Liver (tissue), 8 donors: ENCODE measurements at regions not wholly inside any gene's neighbourhood (a gene's known extent, or its start where the extent isn't known, plus 50 kb on each side); places are given as distances from the start of the nearest gene placed in this dataset.

Experiments
- DNase-seq: peaks from one replicate; pipeline ENCODE4 v3.0.0-alpha.2; 2017; ENCODE audit warnings: low spot score
- H3K27ac ChIP-seq, 2 donors: one replicate each; pipeline ENCODE4 v1.7.0; 2013; ENCODE audit warnings: inconsistent platforms in 2 of 2, low read length in 2 of 2, control low read depth in 1 of 2, low read depth in 1 of 2, mild to moderate bottlenecking in 1 of 2
- H3K27me3 ChIP-seq, 4 donors: one replicate each; pipeline versions ENCODE4 v1.6.1 to v1.7.0; 2013; ENCODE audit warnings: low read length in 3 of 4, inconsistent platforms in 1 of 4, mild to moderate bottlenecking in 1 of 4, moderate library complexity in 1 of 4; ENCODE audit not compliant: control insufficient read depth in 4 of 4, insufficient read depth in 4 of 4
- H3K36me3 ChIP-seq, 4 donors: one replicate each; pipeline versions ENCODE4 v1.6.1 to v1.7.0; 2013; ENCODE audit warnings: low read length in 3 of 4, mild to moderate bottlenecking in 3 of 4, low read depth in 1 of 4, moderate library complexity in 1 of 4; ENCODE audit not compliant: control insufficient read depth in 4 of 4, insufficient read depth in 3 of 4
- H3K4me1 ChIP-seq, 4 donors: one replicate each; pipeline versions ENCODE4 v1.6.1 to v1.7.0; 2013; ENCODE audit warnings: low read length in 3 of 4, mild to moderate bottlenecking in 3 of 4, moderate library complexity in 1 of 4; ENCODE audit not compliant: control insufficient read depth in 4 of 4, insufficient read depth in 4 of 4
- H3K4me3 ChIP-seq, 3 donors: one replicate each; pipeline versions ENCODE4 v1.6.1 to v1.7.0; 2013; ENCODE audit warnings: low read length in 3 of 3, control low read depth in 1 of 3, low read depth in 1 of 3, mild to moderate bottlenecking in 1 of 3
- H3K9ac ChIP-seq, 2 donors: one replicate each; pipeline ENCODE4 v1.7.0; 2013; ENCODE audit warnings: low read length in 2 of 2, mild to moderate bottlenecking in 2 of 2, moderate library complexity in 2 of 2, control low read depth in 1 of 2, low read depth in 1 of 2
- H3K9me3 ChIP-seq, 4 donors: one replicate each; pipeline versions ENCODE4 v1.6.1 to v1.7.0; 2013; ENCODE audit warnings: low read length in 3 of 4; ENCODE audit not compliant: control insufficient read depth in 4 of 4
- ATF3 ChIP-seq: IDR thresholded peaks from 2 replicates; pipeline ENCODE4 v1.6.1; 2016; ENCODE audit warnings: antibody characterized with exemption
- CTCF ChIP-seq: fragments of 150-350 bp; IDR thresholded peaks from 2 replicates; pipeline ENCODE4 v1.5.1; 2017; ENCODE audit warnings: improper control_type of control experiment, low read depth, low read length; ENCODE audit not compliant: missing input control
- EGR1 ChIP-seq, 2 donors: IDR thresholded peaks; 2 replicates each; pipeline ENCODE4 v1.6.1; 2016 to 2018; ENCODE audit warnings: antibody characterized with exemption in 2 of 2, low read depth in 2 of 2
- FOXA1 ChIP-seq: IDR thresholded peaks from 2 replicates; pipeline ENCODE4 v1.6.1; 2016; ENCODE audit warnings: antibody characterized with exemption
- FOXA2 ChIP-seq: IDR thresholded peaks from 2 replicates; pipeline ENCODE4 v1.6.1; 2016; ENCODE audit warnings: antibody characterized with exemption
- GABPA ChIP-seq, 2 donors: IDR thresholded peaks in 1 of 2; conservative IDR thresholded peaks in 1 of 2; 2 replicates each; pipeline ENCODE4 v1.6.1; 2016; ENCODE audit warnings: antibody characterized with exemption in 2 of 2, mild to moderate bottlenecking in 1 of 2, moderate library complexity in 1 of 2
- HNF4A ChIP-seq, 2 donors: conservative IDR thresholded peaks; 2 replicates each; pipeline ENCODE4 v1.6.1; 2016; ENCODE audit warnings: antibody characterized with exemption in 2 of 2, mild to moderate bottlenecking in 2 of 2
- HNF4G ChIP-seq: IDR thresholded peaks from 2 replicates; pipeline ENCODE4 v1.6.1; 2016; ENCODE audit warnings: antibody characterized with exemption
- JUND ChIP-seq, 2 donors: IDR thresholded peaks; 2 replicates each; pipeline ENCODE4 v1.6.1; 2016; ENCODE audit warnings: antibody characterized with exemption in 2 of 2
- MAX ChIP-seq: IDR thresholded peaks from 2 replicates; pipeline ENCODE4 v1.6.1; 2016; ENCODE audit warnings: antibody characterized with exemption
- NR2F2 ChIP-seq: IDR thresholded peaks from 2 replicates; pipeline ENCODE4 v1.6.1; 2016; ENCODE audit warnings: antibody characterized with exemption
- RAD21 ChIP-seq, 2 donors: IDR thresholded peaks; 2 replicates each; pipeline ENCODE4 v1.6.1; 2016; ENCODE audit warnings: antibody characterized with exemption in 2 of 2, mild to moderate bottlenecking in 2 of 2
- REST ChIP-seq: IDR thresholded peaks from 2 replicates; pipeline ENCODE4 v1.6.1; 2016; ENCODE audit warnings: antibody characterized with exemption, mild to moderate bottlenecking
- RXRA ChIP-seq, 2 donors: IDR thresholded peaks; 2 replicates each; pipeline ENCODE4 v1.6.1; 2017 to 2018; ENCODE audit warnings: antibody characterized with exemption in 2 of 2, mild to moderate bottlenecking in 1 of 2
- SP1 ChIP-seq: IDR thresholded peaks from 2 replicates; pipeline ENCODE4 v1.6.1; 2018; ENCODE audit warnings: antibody characterized with exemption, mild to moderate bottlenecking
- TAF1 ChIP-seq: conservative IDR thresholded peaks from 2 replicates; pipeline ENCODE4 v1.6.1; 2016; ENCODE audit warnings: antibody characterized with exemption, mild to moderate bottlenecking
- YY1 ChIP-seq: IDR thresholded peaks from 2 replicates; pipeline ENCODE4 v1.6.1; 2016; ENCODE audit warnings: antibody characterized with exemption, mild to moderate bottlenecking
- WGBS: extraction: QIAGEN DNeasy Blood & Tissue Kit; methylation state at CpG from one replicate; pipeline ENCODE4 v1.1.7; 2013; 5-methylcytosine and 5-hydroxymethylcytosine counted together
- donor health status: healthy.
- donor health status: healthy.
- donor health status: healthy.
- donor health status: healthy.
- donor health status: healthy.

GRCh38 chr10:25112016-25112415 is 62.8 kb upstream of the GPR158 start:
- 73% methylated on average over 3 of the region's 3 CpGs for WGBS
- no peak overlapping the region for H3K9ac ChIP-seq
- H3K27me3 ChIP-seq: no peaks in the 10 kb centered on the region
- no peaks in the 10 kb centered on the region for H3K36me3 ChIP-seq
- no peak for TF ChIP-seq ATF3
- no peak for TF ChIP-seq TAF1
- TF ChIP-seq JUND (IDR thresholded peaks at IDR 0.05): no peak
- TF ChIP-seq GABPA (IDR thresholded peaks at IDR 0.05 in 1 of 2, conservative IDR thresholded peaks at IDR 0.05 in 1 of 2): no peak
- no peak for TF ChIP-seq EGR1 (IDR thresholded peaks at IDR 0.05; ENCODE audit: low read depth in 2 of 2)
- no peak for TF ChIP-seq FOXA1
- TF ChIP-seq FOXA2: no peak
- no peak for TF ChIP-seq RAD21 (IDR thresholded peaks at IDR 0.05)
- no peaks in the 10 kb centered on the region for H3K9me3 ChIP-seq
- no peak overlapping the region for H3K4me3 ChIP-seq
- DNase-seq: no peak
- H3K4me1 ChIP-seq: no peaks in the 10 kb centered on the region
- H3K27ac ChIP-seq: no peak overlapping the region

- Histone ChIP-seq H3K4me3 (no peak overlapping the region), H3K9me3 (no peaks in the 10 kb centered on the region), H3K4me1 (no peaks in the 10 kb centered on the region), H3K36me3 (no peaks in the 10 kb centered on the region), H3K9ac (no peak overlapping the region), H3K27me3 (no peaks in the 10 kb centered on the region), H3K27ac (no peak overlapping the region)
- TF ChIP-seq HNF4G (no peak), RXRA (IDR thresholded peaks at IDR 0.05) (peak; percentile 12 to 25), RAD21 (IDR thresholded peaks at IDR 0.05) (peak; percentile 83 to 90), CTCF (peak; percentile 73)
- peak; percentile 58 for DNase-seq
- 19% methylated on average over 14 of the region's 14 CpGs for WGBS
These were observed 61.4 kb upstream of the GPR158 start for GRCh38 chr10:25113191-25114035.

- WGBS: 83% methylated on average over 2 of the region's 2 CpGs
- Histone ChIP-seq H3K9me3 (no peaks in the 10 kb centered on the region), H3K4me1 (no peaks in the 10 kb centered on the region), H3K36me3 (no peaks in the 10 kb centered on the region), H3K27ac (no peak overlapping the region), H3K27me3 (no peaks in the 10 kb centered on the region), H3K9ac (no peak overlapping the region), H3K4me3 (no peak overlapping the region)
- DNase-seq: no peak
- TF ChIP-seq FOXA2 (no peak), FOXA1 (no peak), HNF4A (conservative IDR thresholded peaks at IDR 0.05) (no peak), REST (no peak), TAF1 (no peak), RXRA (IDR thresholded peaks at IDR 0.05) (no peak), MAX (no peak), SP1 (no peak), EGR1 (IDR thresholded peaks at IDR 0.05; ENCODE audit: low read depth in 2 of 2) (no peak), ATF3 (no peak), CTCF (no peak), NR2F2 (no peak), YY1 (no peak), GABPA (IDR thresholded peaks at IDR 0.05 in 1 of 2, conservative IDR thresholded peaks at IDR 0.05 in 1 of 2) (no peak), JUND (IDR thresholded peaks at IDR 0.05) (no peak), HNF4G (no peak), RAD21 (IDR thresholded peaks at IDR 0.05) (no peak)
These were observed 60.8 kb upstream of the GPR158 start for GRCh38 chr10:25114036-25114411.
